ENCODE measurements at regions not wholly inside any gene's neighbourhood (a gene's known extent, or its start where the extent isn't known, plus 50 kb on each side); places are given as distances from the start of the nearest gene placed in this dataset.

- DNase-seq (ENCODE audit: low read depth in 2 of 2): no peak
These were observed 111.0 kb upstream of the APC start for GRCh38 chr5:112626715-112627114.

GRCh38 chr5:112628214-112628980, 109.3 kb upstream of the APC start:
- no peak for DNase-seq (ENCODE audit: low read depth in 2 of 2)

GRCh38 chr5:112630246-112631009, 107.3 kb upstream of the APC start:
- DNase-seq (ENCODE audit: low read depth in 2 of 2): no peak

- no peak for DNase-seq (ENCODE audit: low read depth in 2 of 2)
These were observed 103.5 kb upstream of the APC start for GRCh38 chr5:112634166-112634565.

GRCh38 chr5:112634796-112635195, 102.9 kb upstream of the APC start:
- no peak for DNase-seq (ENCODE audit: low read depth in 2 of 2)

GRCh38 chr5:112635276-112635675, 102.4 kb upstream of the APC start:
- no peak for DNase-seq (ENCODE audit: low read depth in 2 of 2)

GRCh38 chr5:112635771-112636731, 101.6 kb upstream of the APC start:
- DNase-seq (ENCODE audit: low read depth in 2 of 2): no peak

- no peak for DNase-seq (ENCODE audit: low read depth in 2 of 2)
These were observed 100.9 kb upstream of the APC start for GRCh38 chr5:112636751-112637150.

GRCh38 chr5:112637343-112637742, 100.3 kb upstream of the APC start:
- DNase-seq (ENCODE audit: low read depth in 2 of 2): no peak

- DNase-seq (ENCODE audit: low read depth in 2 of 2): no peak
These were observed 97.1 kb upstream of the APC start for GRCh38 chr5:112640546-112640945.

- no peak for DNase-seq (ENCODE audit: low read depth in 2 of 2)
These were observed 96.1 kb upstream of the APC start for GRCh38 chr5:112641515-112642110.

- DNase-seq (ENCODE audit: low read depth in 2 of 2): no peak
These were observed 94.8 kb upstream of the APC start for GRCh38 chr5:112642885-112643284.

GRCh38 chr5:112643339-112643971, 94.2 kb upstream of the APC start:
- no peak for DNase-seq (ENCODE audit: low read depth in 2 of 2)

GRCh38 chr5:112646139-112646936, 91.3 kb upstream of the APC start:
- DNase-seq (ENCODE audit: low read depth in 2 of 2): no peak

GRCh38 chr5:112647428-112647827, 90.3 kb upstream of the APC start:
- no peak for DNase-seq (ENCODE audit: low read depth in 2 of 2)

- no peak for DNase-seq (ENCODE audit: low read depth in 2 of 2)
These were observed 89.4 kb upstream of the APC start for GRCh38 chr5:112648264-112648663.

GRCh38 chr5:112649882-112650281, 87.8 kb upstream of the APC start:
- no peak for DNase-seq (ENCODE audit: low read depth in 2 of 2)

GRCh38 chr5:112653638-112654205, 84.0 kb upstream of the APC start:
- no peak for DNase-seq (ENCODE audit: low read depth in 2 of 2)

GRCh38 chr5:112655513-112655912, 82.2 kb upstream of the APC start:
- DNase-seq (ENCODE audit: low read depth in 2 of 2): no peak

- no peak for DNase-seq (ENCODE audit: low read depth in 2 of 2)
These were observed 81.2 kb upstream of the APC start for GRCh38 chr5:112656451-112656850.
